Astrocyte (in vitro differentiated cells and primary cell): ENCODE measurements at regions not wholly inside any gene's neighbourhood (a gene's known extent, or its start where the extent isn't known, plus 50 kb on each side); places are given as distances from the start of the nearest gene placed in this dataset.
A peak's percentile ranks its signal among the peaks of the same experiment; 100 is the strongest.

Experiments
- DNase-seq: peaks from one replicate; pipeline ENCODE4 v3.0.0-alpha.2; 2010; ENCODE audit warnings: low read depth
- FAIRE-seq: peaks from 2 replicates; lab custom pipeline; 2011; peaks lifted over from hg19 to GRCh38; lab: Jason Lieb, UNC
- H2AFZ ChIP-seq: 2 replicates; pipeline ENCODE4 v1.6.0; 2012; ENCODE audit warnings: low read depth, low read length, inconsistent platforms
- H3K27ac ChIP-seq: 2 replicates; pipeline ENCODE4 v1.5.1; 2011; ENCODE audit warnings: low read depth, low read length, inconsistent platforms
- H3K27me3 ChIP-seq: 2 replicates; pipeline ENCODE4 v1.6.0; 2011; ENCODE audit warnings: low read length, inconsistent platforms; ENCODE audit not compliant: insufficient read depth
- H3K36me3 ChIP-seq: 2 replicates; pipeline ENCODE4 v1.5.1; 2011; ENCODE audit warnings: low read length, inconsistent platforms; ENCODE audit not compliant: insufficient read depth
- H3K4me1 ChIP-seq: 2 replicates; pipeline ENCODE4 v1.5.1; 2011; ENCODE audit warnings: low read length, inconsistent platforms; ENCODE audit not compliant: insufficient read depth
- H3K4me2 ChIP-seq: 2 replicates; pipeline ENCODE4 v1.6.0; 2012; ENCODE audit warnings: low read length, inconsistent platforms
- H3K4me3 ChIP-seq: 2 replicates; pipeline ENCODE4 v1.5.1; 2011; ENCODE audit warnings: low read depth, mild to moderate bottlenecking, low read length, inconsistent platforms; ENCODE audit not compliant: insufficient read depth
- H3K79me2 ChIP-seq: 2 replicates; pipeline ENCODE4 v1.6.0; 2012; ENCODE audit warnings: mild to moderate bottlenecking, low read length, inconsistent platforms; ENCODE audit not compliant: insufficient read depth
- H3K9ac ChIP-seq: 2 replicates; pipeline ENCODE4 v1.6.0; 2012; ENCODE audit warnings: mild to moderate bottlenecking, low read length, inconsistent platforms
- H3K9me3 ChIP-seq: 2 replicates; pipeline ENCODE4 v1.5.1; 2012; ENCODE audit warnings: low read depth, mild to moderate bottlenecking, low read length, inconsistent platforms; ENCODE audit not compliant: insufficient read depth
- H4K20me1 ChIP-seq: 2 replicates; pipeline ENCODE4 v1.6.0; 2012; ENCODE audit warnings: low read length, inconsistent platforms; ENCODE audit not compliant: insufficient read depth
- H3K27ac Mint-ChIP-seq: one replicate; pipeline ENCODE4 v1.8.0; 2021; ENCODE audit warnings: mild to moderate bottlenecking, mixed read lengths; ENCODE audit not compliant: unreplicated experiment
- H3K27me3 Mint-ChIP-seq: one replicate; pipeline ENCODE4 v1.8.0; 2021; ENCODE audit warnings: low read depth, mixed read lengths; ENCODE audit not compliant: unreplicated experiment
- H3K36me3 Mint-ChIP-seq: one replicate; pipeline ENCODE4 v1.8.0; 2021; ENCODE audit warnings: low read depth, mixed read lengths; ENCODE audit not compliant: unreplicated experiment
- H3K4me1 Mint-ChIP-seq: one replicate; pipeline ENCODE4 v1.8.0; 2021; ENCODE audit warnings: low read depth, mixed read lengths; ENCODE audit not compliant: unreplicated experiment
- H3K4me3 Mint-ChIP-seq: one replicate; pipeline ENCODE4 v1.8.0; 2021; ENCODE audit warnings: mild to moderate bottlenecking, moderate library complexity, mixed read lengths; ENCODE audit not compliant: unreplicated experiment
- H3K9me3 Mint-ChIP-seq: one replicate; pipeline ENCODE4 v1.8.0; 2021; ENCODE audit warnings: mild to moderate bottlenecking, mixed read lengths; ENCODE audit not compliant: unreplicated experiment
- EZH2 ChIP-seq: IDR thresholded peaks from 2 replicates; pipeline ENCODE4 v1.6.1; 2012; ENCODE audit warnings: mild to moderate bottlenecking, low read length, inconsistent platforms; ENCODE audit not compliant: insufficient read depth
- TF ChIP-seq, protein P1 (sequence below): IDR thresholded peaks from 2 replicates; pipeline ENCODE4 v1.5.1; 2011; ENCODE audit warnings: low read depth, mild to moderate bottlenecking, inconsistent platforms, low read length, moderate library complexity; ENCODE audit not compliant: insufficient read depth

DNA sequence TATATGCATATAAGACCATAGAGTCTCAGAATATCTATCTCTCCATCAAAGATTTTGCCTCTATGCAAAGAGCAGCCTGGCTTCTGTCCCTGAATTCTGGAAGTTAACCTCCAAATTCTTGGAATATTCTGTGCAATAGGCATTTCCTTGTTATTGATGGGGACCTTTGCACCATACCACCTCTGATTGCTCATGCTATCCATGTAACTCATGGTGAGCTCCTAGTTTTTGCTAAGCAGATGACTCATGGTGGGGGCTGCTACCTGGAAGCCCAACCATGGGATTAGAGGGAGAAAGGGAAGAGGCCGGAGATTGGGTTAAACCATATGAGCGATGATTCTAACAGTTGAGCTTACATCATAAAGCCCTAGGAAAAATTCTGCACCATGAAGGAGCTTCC lies 310.2 kb upstream of the FIGN start:
- Mint-ChIP-seq H3K4me1 (no peaks in the 10 kb centered on the region), H3K9me3 (peaks cover 5% of the 10 kb centered on the region), H3K27ac (no peak overlapping the region), H3K27me3 (no peaks in the 10 kb centered on the region), H3K4me3 (no peak overlapping the region), H3K36me3 (no peaks in the 10 kb centered on the region)
- TF ChIP-seq, protein P1, sequence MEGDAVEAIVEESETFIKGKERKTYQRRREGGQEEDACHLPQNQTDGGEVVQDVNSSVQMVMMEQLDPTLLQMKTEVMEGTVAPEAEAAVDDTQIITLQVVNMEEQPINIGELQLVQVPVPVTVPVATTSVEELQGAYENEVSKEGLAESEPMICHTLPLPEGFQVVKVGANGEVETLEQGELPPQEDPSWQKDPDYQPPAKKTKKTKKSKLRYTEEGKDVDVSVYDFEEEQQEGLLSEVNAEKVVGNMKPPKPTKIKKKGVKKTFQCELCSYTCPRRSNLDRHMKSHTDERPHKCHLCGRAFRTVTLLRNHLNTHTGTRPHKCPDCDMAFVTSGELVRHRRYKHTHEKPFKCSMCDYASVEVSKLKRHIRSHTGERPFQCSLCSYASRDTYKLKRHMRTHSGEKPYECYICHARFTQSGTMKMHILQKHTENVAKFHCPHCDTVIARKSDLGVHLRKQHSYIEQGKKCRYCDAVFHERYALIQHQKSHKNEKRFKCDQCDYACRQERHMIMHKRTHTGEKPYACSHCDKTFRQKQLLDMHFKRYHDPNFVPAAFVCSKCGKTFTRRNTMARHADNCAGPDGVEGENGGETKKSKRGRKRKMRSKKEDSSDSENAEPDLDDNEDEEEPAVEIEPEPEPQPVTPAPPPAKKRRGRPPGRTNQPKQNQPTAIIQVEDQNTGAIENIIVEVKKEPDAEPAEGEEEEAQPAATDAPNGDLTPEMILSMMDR, result no peak
- no peak for TF ChIP-seq EZH2
- no peak overlapping the region for H3K27ac ChIP-seq
- DNase-seq, result peak; percentile 47
- H3K4me2 ChIP-seq, result no peak overlapping the region
- H3K9me3 ChIP-seq, result no peaks in the 10 kb centered on the region
- H3K36me3 ChIP-seq, result no peaks in the 10 kb centered on the region
- no peak overlapping the region for H3K9ac ChIP-seq
- no peaks in the 10 kb centered on the region for H4K20me1 ChIP-seq
- FAIRE-seq, result no peak
- H3K4me1 ChIP-seq, result no peaks in the 10 kb centered on the region
- H3K27me3 ChIP-seq, result no peaks in the 10 kb centered on the region
- no peak overlapping the region for H2AFZ ChIP-seq
- H3K4me3 ChIP-seq, result no peak overlapping the region
- H3K79me2 ChIP-seq, result no peaks in the 10 kb centered on the region

DNA sequence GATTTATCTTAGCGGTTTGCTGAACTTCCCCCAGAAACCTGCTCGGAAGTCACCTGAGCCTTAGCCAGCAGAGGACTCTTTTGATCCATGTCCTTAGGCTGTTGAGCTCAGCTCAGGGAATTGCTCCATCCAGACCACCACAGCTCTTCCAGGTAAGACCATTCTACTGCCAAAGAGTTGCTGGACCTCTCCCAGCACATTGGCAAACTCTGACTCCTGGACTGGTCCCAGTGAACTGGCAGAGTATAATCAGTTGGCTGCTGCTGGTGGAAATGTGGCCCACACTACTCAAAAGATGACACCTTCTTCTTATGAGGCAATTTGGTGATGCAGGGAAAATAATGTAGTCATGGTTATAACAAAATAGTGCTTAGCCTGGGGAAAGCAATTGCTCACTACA lies 308.8 kb upstream of the FIGN start:
- no peak overlapping the region for H3K27ac Mint-ChIP-seq
- Histone ChIP-seq H4K20me1 (no peaks in the 10 kb centered on the region), H3K9ac (no peak overlapping the region), H3K27me3 (no peaks in the 10 kb centered on the region), H3K36me3 (no peaks in the 10 kb centered on the region), H3K9me3 (no peaks in the 10 kb centered on the region), H3K4me1 (no peaks in the 10 kb centered on the region), H3K27ac (no peak overlapping the region), H3K4me3 (no peak overlapping the region), H3K4me2 (no peak overlapping the region), H2AFZ (no peak overlapping the region), H3K79me2 (no peaks in the 10 kb centered on the region)
- peaks cover 9% of the 10 kb centered on the region for H3K9me3 Mint-ChIP-seq
- no peaks in the 10 kb centered on the region for H3K4me1 Mint-ChIP-seq
- H3K36me3 Mint-ChIP-seq, result no peaks in the 10 kb centered on the region
- peak; percentile 38 for DNase-seq
- TF ChIP-seq, protein P1, result no peak
- no peak for TF ChIP-seq EZH2
- no peak overlapping the region for H3K4me3 Mint-ChIP-seq
- no peaks in the 10 kb centered on the region for H3K27me3 Mint-ChIP-seq
- no peak for FAIRE-seq

DNA sequence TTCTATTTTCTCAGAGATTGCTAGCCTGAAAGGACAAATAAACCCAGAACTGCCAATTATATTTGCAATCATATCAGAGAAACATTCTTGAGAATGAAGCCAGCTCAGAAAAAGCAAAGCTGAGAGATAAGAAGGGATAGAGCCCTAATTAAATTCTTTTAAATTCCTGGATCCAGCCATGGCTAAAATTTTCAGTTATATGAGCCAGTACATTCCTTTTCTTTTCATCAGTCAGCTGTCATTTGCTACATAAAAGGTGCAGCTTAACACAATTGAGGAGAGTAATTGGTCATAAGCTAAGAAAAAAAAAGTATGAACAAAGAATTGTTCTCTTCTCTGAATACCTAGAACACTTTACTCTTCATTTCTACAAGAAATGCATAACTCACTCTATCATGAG lies 303.5 kb upstream of the FIGN start:
- Histone ChIP-seq H3K27ac (no peak overlapping the region), H3K4me2 (no peak overlapping the region), H3K9me3 (no peaks in the 10 kb centered on the region), H3K4me1 (no peaks in the 10 kb centered on the region), H3K4me3 (no peak overlapping the region), H3K36me3 (no peaks in the 10 kb centered on the region), H4K20me1 (no peaks in the 10 kb centered on the region), H3K79me2 (no peaks in the 10 kb centered on the region), H3K27me3 (no peaks in the 10 kb centered on the region), H3K9ac (no peak overlapping the region), H2AFZ (no peak overlapping the region)
- Mint-ChIP-seq H3K36me3 (no peaks in the 10 kb centered on the region), H3K4me1 (no peaks in the 10 kb centered on the region), H3K4me3 (no peak overlapping the region), H3K27me3 (no peaks in the 10 kb centered on the region), H3K9me3 (peaks cover 9% of the 10 kb centered on the region), H3K27ac (no peak overlapping the region)
- FAIRE-seq (no peak), DNase-seq (peak; percentile 62)
- TF ChIP-seq EZH2, result no peak
- TF ChIP-seq, protein P1, result no peak
